ENCODE measurements at regions not wholly inside any gene's neighbourhood (a gene's known extent, or its start where the extent isn't known, plus 50 kb on each side); places are given as distances from the start of the nearest gene placed in this dataset.

DNA sequence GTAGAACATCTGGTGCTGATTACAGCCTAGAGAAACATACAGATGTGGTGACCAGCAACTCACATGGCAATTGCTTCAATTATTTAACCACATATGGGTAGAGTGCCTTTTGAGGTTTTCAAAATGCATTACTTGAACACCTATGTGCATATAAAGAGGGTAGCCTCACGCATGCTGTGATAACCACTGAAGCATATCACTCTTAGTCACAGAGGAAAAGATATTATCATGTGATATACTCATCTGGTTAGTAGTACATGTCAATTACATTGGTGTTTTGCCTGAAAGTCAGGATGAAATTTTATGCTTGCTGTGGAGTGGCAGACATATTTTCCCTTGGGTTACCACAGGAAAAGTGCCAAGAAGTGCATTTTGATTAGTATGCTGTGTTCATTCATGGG lies 459.3 kb upstream of the AGTR1 start:
- no peak for DNase-seq

DNA sequence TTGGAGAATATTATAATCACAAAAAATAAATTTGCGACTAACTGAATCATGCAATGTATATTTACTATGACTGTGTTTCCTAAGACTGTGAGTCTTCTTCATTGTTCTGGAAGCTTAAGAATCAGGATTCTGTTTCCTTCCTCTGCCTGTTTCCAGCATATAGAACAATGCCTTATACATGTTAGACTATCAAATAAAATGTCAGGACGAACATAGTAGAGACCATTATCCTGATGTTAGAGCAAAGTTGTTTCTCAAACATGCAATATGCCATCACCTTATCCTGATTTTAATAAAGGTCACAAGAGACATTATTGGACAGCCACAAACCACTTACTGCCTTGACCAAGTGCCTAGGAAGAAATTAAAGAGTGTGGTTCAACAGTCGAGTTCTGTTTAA lies 457.4 kb upstream of the AGTR1 start:
- no peak for DNase-seq

DNA sequence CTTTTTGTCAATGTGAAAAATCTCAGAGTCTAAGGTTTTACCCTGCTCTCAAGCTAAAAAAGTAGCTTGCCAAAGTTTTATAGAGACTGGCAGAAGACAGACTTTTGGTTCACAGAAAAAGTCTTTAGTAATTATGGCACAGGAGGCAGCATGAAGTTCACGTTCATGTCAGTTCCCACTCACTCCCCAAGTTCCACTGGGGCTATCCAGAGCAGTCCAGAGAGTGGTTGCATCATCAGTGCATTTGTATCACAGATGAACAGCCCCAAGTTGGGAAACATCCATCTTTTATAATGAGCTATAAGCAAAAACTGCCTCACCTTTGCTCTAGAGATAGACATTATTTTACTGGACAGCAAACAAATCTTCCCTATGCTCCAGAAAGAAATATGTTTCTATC lies 454.1 kb upstream of the AGTR1 start:
- DNase-seq = no peak

DNA sequence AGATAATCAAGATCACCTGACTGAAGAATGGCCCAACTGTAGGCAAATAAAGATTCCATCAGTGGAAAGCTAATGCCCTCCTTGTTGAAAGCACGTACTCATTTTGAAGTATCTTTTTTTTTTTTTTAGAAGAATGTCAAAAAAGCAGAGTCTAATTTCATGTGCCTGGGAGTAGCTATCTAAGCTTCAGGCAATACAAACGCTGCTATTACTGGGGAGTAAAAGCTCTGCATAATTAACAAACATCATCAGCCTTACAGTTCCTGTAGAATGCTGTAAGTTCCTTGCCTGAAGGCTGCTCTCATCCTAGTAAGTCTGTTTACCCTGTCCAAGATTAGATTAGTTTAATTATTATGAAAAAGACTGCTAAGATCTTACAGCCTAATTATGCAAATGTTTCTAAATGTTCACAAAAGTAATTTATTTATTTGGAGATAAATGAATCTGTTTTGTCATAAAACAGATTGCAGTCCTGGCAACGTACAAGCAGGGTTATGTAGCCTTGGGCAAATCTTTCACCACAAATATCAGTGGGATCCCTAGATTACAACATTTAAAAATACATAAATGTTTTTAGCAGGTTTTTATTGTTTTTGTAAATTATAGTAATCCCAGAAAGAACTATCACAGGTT lies 451.3 kb upstream of the AGTR1 start:
- DNase-seq = no peak

DNA sequence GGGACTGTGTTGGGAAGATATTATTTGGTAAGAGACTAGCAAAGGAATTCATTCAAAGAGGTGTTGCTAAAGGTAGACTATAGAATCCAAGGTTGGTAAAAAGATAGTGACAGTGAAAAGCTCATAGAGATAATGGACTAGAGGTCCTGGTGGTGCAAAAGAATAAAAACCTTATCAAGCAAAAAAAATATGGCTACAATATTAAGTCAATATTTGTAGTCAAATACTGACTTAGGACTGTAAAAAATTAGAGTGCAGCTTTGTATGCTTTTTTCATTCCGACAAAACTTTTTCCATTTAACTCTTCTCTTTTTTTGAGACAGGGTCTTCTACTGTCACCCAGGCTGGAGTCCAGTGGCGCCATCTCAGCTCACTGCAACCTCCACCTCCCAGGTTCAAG lies 444.0 kb upstream of the AGTR1 start:
- DNase-seq = no peak

DNA sequence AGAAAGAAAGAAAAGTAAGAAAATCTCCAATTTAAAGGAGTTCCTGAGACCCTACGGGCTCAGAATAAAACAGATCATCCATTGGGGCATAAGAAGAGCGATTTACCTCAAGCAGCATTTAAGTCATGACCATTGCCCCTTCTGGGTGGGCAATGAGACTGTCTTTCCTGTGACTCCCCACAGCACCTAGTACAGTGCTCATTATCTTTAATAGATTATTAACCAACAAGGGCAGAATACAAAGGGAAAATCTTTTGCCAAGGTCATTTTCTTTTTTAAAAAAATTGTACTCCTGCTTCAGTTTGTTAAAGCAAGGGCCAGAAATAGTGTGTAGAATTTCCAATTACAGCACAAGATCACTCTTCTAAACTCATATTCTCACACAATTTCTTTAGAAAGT lies 443.3 kb upstream of the AGTR1 start:
- no peak for DNase-seq

DNA sequence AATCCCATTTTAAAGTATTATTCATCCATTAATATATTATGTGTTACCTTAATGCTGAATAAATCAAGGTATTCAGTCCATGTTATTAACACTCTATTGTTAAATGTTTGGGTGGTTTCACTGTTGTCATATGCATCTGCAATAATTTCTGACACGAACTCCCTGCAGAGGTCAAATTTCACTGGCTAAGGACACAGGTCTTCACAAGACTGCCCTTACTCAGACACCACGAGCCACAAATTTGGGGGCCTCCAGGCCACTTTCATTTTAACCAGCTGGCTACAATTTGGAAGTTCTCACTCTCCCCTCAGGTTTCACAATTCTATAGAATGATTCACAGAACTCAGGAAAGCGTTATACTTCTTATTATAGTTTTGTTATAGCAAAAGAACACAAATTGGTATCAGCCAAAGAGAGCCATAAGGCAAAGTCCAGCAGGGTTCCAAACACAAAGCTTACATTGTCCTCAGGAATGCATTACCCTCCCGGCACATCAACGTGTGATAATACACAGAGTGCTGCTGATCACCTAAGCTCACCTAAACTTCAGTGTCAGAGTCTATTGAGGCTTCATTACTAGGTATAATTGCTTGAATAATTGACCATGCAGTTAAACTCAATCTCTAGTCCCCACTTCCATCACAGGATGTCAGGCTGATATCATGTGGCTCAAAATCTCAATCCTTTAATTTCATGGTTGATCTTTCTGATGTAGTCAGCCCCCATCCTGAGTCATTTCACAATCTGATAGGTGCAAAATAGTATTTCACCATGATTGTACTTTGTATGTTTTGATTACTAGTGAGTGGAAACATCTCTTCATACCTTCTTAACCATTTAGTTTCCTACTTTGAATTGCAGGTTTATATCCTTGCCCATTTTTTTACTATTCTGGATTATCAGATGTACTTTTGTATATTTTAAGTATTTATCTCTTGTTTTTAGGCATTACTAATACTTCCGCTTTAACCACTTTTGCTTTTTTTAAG lies 441.4 kb upstream of the AGTR1 start:
- no peak for DNase-seq

DNA sequence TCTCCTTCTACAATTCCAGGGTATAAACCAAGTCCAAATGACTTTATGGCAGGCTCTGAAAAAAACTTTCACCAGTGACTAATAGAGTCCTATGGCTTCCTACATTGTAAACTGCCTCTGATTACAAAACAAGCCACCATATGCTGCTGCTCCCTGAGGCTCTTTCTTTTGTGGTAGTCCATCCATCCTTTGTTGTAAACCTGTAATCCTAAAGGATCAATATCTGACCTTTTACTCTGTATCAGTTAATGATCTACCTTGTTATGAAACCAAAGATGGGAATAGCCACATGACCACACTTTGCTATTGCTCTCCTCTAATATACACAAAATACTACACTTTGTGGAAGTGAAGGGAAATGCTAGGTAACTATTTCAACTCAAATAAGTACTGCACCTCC lies 434.7 kb upstream of the AGTR1 start:
- DNase-seq = no peak

DNA sequence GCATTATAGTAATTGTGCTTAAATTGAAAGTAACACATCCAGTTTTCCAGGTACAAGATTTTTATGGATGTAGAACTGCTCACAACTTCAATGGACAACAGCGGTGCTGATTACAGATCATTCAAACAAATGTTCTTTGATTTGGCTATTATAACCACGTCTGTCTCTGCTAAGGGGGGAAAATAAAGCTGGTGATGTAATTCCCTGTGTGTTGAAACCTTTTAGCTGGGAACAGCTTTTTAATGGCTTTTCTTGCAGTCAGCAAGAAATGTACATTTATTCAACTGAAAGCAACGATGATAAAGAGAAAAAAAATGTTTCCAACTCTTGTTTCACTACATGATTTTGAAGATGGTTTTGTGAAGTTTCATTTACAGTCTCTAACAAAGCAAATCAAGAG lies 431.9 kb upstream of the AGTR1 start:
- no peak for DNase-seq

DNA sequence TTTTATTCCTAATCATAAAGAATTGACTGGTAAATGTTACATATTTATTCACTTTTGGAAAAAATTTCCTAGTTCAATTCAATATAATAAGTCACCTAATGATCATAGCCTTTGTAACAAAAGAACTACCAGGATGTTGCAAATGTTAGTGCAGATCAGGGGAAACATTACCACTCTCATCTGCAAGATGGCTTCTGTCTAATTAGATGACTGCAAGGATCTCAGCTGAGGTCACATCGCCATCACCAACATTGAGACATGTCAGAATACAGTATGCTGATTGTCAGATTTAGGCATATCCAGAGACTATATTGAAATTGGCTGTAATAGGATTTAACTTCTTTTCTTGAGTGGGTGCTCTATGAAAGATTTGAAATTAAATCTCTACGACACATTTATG lies 431.4 kb upstream of the AGTR1 start:
- DNase-seq = no peak

DNA sequence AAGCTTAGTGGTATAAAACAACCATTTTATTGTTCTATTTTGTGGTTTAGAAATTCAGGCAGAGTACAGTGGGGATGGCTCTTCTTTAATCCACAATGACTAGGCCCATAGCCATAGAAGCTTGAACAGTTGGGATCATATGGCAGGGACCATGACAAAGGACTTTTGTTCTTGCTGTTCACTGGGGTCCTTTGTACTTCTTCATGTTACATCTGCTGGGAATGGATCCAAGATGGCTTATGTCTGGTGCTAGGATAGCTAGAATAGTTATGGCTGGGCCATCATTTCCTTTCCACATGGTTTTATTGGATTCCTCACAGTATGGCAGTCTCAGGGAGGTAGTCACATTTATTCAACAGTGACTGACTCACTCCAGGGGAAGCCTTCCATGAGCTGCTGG lies 427.9 kb upstream of the AGTR1 start:
- no peak for DNase-seq

DNA sequence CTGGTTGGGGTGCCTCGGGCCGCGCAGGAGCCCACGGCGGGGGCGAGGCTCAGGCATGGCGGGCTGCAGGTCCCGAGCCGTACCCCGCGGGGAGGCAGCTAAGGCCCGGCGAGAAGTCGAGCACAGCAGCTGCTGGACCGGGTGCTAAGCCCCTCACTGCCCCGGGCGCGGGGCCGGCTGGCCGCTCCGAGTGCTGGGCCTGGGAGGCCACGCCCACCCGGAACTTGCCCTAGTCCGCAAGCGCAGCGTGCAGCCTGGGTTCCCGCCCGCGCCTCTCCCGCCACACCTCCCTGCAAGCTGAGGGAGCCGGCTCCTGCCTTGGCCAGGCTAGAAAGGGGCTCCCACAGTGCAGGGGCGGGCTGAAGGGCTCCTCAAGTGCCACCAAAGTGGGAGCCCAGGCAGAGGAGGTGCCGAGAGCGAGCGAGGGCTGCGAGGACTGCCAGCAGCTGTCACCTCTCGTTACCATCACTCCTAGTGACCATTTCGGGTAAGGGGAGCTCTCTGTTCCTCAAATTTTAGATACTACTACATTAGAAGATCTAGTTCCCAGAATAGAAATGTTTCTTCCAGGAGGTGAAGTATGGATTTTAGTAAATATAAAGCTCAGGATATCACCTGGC lies 417.0 kb upstream of the AGTR1 start:
- DNase-seq = no peak

DNA sequence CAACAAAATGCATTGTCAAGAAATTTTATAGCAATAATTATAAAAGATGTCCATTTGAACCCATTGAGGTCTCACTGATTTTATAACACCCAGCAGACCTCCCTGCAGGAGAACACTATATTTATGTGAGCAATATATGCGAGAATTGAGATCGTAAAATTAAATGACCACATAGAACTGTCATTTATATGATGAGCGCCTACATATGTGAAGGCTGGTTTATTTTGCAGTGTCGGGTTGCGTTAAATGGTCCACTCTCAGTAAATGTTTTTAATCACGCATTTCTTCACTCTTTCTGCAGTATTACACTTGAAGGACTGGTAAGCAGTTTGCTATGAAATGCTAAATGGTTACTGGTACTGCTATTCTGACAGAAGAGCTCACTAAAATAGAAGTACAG lies 408.5 kb upstream of the AGTR1 start:
- no peak for DNase-seq

DNA sequence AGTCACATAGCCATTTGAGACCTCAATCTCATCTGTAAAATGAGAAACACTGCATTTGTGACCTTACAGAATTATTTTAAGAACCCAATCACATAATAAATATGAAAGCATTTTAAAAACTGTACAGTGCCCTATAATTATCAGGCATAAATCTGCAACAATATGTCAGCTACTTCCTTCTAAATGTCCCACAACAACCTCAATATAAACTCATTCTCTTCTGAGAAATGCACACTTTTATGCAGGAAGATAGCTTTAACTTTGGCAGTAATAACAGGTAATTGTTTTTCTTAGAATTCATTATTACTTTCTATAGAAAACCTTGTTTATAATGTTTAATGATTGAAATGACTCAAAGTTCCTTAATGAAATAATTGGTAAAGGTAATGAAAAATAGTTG lies 400.7 kb upstream of the AGTR1 start:
- DNase-seq = no peak

DNA sequence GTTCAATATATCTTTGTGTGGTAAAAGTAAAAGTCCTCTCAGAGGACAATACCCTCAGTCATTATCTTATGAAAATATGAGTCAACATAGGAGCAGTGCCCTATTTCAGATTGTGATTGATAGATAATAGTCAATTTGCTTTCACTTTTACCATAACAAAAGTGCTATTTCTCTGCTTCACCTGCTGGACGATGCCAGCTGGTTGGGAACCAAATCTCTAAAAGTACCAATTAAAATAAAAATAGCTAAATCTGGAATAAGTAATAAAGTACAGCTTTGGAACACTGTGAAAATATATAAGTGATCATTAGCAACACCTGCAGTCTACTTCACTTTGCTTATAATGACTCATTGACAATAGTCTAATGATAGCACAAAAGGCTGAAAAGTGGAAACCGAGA lies 390.3 kb upstream of the AGTR1 start:
- DNase-seq = no peak

DNA sequence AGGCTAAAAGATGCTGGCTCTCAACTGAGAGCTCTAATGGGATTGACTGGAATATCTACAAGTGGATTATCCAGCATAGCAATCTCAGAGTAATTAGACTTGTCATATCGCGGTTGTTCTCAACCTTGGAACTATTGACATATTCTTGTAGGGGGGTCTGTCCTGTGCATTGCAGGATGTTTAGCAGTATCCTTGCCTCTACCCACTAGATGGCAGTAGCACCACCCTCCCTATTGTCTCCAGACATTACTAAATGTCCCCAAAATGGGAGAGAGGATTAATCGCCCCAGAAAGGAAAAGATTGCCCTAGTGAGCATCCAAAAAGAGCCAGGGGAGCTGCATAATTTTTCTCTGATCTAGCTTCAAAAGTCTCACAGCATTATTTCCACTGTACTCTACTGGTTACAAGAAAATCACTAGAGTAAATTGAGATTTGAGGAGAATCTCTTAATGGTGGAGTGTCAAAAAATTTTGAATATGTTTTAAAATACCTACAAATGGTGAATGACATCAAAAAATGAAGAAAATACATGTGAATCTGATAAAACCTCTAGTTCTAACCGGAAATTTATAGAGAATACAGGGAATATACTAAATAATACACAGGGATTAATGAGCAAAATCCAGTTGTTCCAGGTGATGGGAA lies 388.2 kb upstream of the AGTR1 start:
- no peak for DNase-seq

DNA sequence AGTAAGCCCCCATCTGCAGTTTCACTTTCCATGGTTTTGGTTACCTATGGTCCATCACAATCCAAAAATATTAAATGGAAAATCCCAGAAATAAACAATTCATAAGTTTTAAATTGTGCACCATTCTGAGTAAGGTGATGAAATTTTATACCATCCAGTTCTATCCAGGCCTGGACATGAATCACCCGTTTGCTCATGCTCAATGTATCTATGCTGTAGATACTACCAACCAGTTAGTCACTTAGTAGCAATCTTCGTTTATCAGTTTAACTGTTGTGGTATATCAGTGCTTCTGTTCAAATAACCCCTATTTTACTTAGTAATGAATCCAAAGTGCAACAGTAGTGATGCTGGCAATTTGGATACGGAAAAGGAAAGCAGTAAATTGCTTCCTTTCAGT lies 381.9 kb upstream of the AGTR1 start:
- DNase-seq = no peak

DNA sequence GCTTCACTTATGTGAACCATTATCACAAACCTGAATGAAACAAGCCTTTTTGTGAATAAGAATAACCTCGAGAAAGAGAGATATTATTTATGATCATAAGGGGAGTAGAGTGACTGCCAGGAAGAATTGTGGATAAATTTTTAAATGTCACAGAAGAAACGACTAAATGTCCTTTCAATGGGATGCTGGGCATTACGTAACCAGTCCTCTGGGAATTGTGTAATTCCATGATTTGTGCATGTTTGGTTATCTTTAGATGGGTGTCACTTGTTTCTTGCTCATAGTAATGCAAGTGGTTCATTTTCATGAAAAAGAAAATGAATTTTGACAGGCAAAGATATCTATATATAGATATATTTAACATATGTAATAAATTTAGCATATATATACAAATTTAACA lies 379.5 kb upstream of the AGTR1 start:
- no peak for DNase-seq

DNA sequence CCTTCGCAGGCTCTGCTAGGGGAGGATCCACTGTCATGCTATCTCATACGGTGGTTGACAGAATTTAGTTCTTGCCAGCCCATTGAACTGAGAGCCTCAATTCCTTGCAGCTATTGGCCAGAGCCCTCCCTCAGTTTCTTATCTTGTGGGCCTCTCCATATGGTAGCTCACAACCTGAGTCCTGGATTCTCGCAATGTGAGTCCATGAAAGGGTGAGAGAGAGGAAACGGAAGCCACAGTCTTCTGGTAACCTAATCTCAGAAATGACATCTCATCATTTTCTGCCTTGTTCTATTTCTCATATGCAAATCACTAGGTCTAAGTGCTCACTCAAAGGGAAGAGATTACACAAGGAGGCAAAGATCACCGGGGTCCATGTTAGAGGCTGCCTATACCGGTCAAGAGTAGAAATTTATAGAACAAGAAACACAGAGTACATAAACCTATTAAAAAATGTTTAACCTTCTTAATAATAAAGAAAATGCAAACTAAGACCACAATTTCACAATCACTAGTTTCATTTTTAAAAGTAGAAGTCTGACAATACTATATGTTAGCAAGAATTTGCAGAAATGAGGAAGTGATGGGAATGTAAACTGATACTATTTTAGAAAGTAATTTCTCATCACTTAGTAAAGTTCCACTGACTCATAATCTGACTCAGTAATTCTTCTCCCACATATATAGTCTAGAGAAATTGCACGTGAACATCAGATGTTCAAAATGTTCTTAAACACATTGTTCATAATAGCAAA lies 378.4 kb upstream of the AGTR1 start:
- no peak for DNase-seq

DNA sequence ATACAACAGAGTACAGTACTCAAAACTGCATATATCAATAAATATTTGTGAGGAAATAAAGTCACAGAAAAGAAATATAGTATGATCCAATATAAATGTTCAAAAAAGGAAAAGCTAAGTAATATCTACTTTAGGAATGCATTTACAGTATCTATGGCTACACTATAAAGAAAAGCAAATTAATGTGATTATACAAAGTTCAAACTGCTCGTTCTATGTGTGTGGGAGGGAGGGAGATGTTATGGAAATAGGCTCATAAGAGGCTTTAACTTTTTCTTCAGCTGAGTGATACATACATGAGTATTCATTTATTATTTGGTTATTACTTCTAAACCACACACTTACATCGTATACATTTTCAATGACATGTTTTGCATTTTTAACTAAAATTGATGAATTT lies 377.7 kb upstream of the AGTR1 start:
- DNase-seq = no peak

DNA sequence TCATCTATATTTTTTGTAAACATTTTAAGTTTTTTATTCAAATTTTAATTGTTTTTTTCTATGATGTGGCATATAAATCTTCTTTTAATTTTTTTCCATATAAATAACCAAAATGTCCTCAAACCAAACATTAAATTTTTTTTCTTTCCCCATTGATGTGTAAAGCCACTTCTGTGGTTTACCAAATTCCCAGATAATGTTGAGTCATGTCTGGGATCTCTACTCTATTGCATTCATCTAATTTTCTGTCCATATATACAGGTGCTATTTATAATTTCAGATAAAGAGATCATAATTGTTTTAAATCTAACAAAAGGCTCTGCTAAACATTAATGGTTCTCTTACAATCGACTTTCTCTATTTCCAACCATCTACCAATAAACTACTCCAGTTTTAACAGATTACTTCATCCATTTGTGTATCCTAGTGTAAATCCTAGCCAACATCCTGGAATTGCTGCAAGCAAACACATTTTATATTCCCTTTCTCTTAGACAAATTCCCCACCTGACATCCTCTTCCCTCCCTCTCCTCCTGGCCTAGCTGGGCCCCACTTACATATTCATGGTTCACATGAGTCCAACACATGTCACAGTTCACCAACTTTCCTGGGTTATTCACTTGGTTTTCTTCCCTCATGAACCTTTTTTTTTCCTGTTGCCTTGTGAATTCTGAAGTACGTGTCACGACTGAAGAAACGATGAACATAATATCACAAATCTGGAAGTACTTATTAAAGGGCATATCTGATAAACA lies 368.0 kb upstream of the AGTR1 start:
- DNase-seq = no peak

DNA sequence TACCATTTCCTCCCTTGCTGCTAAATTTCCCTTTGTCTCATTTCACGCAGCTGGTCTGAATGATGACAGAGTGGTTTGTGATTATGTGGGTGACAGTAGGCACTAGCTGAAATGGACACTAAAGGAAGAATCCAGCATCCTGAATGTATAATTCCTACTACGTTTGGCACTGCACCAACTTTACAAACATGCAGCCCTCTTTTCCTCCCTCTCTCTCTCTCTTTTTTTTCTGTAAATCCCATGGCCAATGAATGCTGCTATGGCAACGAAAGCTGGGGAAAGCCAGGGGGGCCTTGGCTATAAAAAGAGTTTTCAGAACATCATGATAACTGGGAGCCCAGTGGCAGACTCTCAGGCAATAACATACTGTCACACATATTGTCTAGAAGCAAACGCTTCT lies 367.2 kb upstream of the AGTR1 start:
- no peak for DNase-seq
